Tibial nerve (tissue), 3 donors: ENCODE measurements at regions not wholly inside any gene's neighbourhood (a gene's known extent, or its start where the extent isn't known, plus 50 kb on each side); places are given as distances from the start of the nearest gene placed in this dataset.

ENCODE experiments used
- POLR2A ChIP-seq, 2 donors: fragments of 450-650 bp; IDR thresholded peaks; one replicate each; pipeline ENCODE4 v1.6.1; 2017; ENCODE audit warnings: antibody characterized with exemption in 2 of 2, mild to moderate bottlenecking in 2 of 2, moderate library complexity in 2 of 2
- TF ChIP-seq, protein P1 (sequence below), 5 experiments: fragments of 200-600 bp in 3 of 5; fragments of 450-650 bp in 2 of 5; sonication (generic) in 3 of 5; IDR thresholded peaks; one replicate each; pipeline ENCODE4 v1.5.1; 2016 to 2019; ENCODE audit warnings: antibody characterized with exemption in 5 of 5, mild to moderate bottlenecking in 3 of 5, moderate library complexity in 2 of 5

DNA sequence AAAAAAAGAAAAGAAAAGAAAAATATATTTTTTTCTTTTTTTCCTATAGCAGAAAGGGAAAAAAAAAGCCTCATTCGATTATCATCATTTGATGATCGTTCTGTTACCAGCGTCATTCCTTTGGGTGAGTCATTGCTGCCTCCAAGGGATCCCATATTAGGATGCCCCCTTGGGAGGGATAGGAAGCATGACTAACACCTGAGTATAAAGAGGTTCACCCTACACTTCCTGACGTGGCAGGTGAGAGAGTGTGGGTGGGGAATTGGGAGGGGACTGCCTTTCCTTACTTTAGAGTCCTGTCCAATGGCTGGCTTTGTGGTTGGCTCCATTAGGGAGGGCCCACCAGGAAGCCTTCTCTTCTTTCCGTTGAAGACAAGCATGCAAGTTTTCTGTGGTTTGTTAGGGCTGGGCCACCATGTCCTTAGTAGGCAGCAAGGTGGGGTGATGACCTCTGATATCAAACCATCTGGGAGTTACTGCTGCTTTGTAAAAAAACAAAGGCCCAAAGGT is 56.1 kb upstream of the FUT8 start:
- TF ChIP-seq, protein P1, sequence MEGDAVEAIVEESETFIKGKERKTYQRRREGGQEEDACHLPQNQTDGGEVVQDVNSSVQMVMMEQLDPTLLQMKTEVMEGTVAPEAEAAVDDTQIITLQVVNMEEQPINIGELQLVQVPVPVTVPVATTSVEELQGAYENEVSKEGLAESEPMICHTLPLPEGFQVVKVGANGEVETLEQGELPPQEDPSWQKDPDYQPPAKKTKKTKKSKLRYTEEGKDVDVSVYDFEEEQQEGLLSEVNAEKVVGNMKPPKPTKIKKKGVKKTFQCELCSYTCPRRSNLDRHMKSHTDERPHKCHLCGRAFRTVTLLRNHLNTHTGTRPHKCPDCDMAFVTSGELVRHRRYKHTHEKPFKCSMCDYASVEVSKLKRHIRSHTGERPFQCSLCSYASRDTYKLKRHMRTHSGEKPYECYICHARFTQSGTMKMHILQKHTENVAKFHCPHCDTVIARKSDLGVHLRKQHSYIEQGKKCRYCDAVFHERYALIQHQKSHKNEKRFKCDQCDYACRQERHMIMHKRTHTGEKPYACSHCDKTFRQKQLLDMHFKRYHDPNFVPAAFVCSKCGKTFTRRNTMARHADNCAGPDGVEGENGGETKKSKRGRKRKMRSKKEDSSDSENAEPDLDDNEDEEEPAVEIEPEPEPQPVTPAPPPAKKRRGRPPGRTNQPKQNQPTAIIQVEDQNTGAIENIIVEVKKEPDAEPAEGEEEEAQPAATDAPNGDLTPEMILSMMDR (IDR thresholded peaks at IDR 0.05), result no peak
- TF ChIP-seq POLR2A (IDR thresholded peaks at IDR 0.05), result no peak
